ENCODE measurements at regions not wholly inside any gene's neighbourhood (a gene's known extent, or its start where the extent isn't known, plus 50 kb on each side); places are given as distances from the start of the nearest gene placed in this dataset.

- DNase-seq (ENCODE audit: low read depth), result no peak
Measured at GRCh38 chr18:45266023-45266422, 349.3 kb upstream of the SLC14A2 start.

- no peak for DNase-seq (ENCODE audit: low read depth)
Measured at GRCh38 chr18:45267622-45268021, 347.7 kb upstream of the SLC14A2 start.

- no peak for DNase-seq (ENCODE audit: low read depth)
Measured at GRCh38 chr18:45268583-45268982, 346.7 kb upstream of the SLC14A2 start.

GRCh38 chr18:45270289-45270771 lies 344.9 kb upstream of the SLC14A2 start:
- DNase-seq (ENCODE audit: low read depth), result no peak

- no peak for DNase-seq (ENCODE audit: low read depth)
Measured at GRCh38 chr18:45274026-45274425, 341.2 kb upstream of the SLC14A2 start.

- no peak for DNase-seq (ENCODE audit: low read depth)
Measured at GRCh38 chr18:45275367-45276113, 339.7 kb upstream of the SLC14A2 start.

- no peak for DNase-seq (ENCODE audit: low read depth)
Measured at GRCh38 chr18:45276878-45277277, 338.4 kb upstream of the SLC14A2 start.

GRCh38 chr18:45277908-45278307 lies 337.4 kb upstream of the SLC14A2 start:
- no peak for DNase-seq (ENCODE audit: low read depth)

- no peak for DNase-seq (ENCODE audit: low read depth)
Measured at GRCh38 chr18:45280481-45281276, 334.6 kb upstream of the SLC14A2 start.

GRCh38 chr18:45282101-45282812 lies 333.0 kb upstream of the SLC14A2 start:
- no peak for DNase-seq (ENCODE audit: low read depth)

- no peak for DNase-seq (ENCODE audit: low read depth)
Measured at GRCh38 chr18:45284174-45284573, 331.1 kb upstream of the SLC14A2 start.

GRCh38 chr18:45284851-45285250 lies 330.4 kb upstream of the SLC14A2 start:
- no peak for DNase-seq (ENCODE audit: low read depth)

GRCh38 chr18:45285251-45285650 lies 330.0 kb upstream of the SLC14A2 start:
- no peak for DNase-seq (ENCODE audit: low read depth)

GRCh38 chr18:45286431-45286830 lies 328.8 kb upstream of the SLC14A2 start:
- DNase-seq (ENCODE audit: low read depth), result no peak

- no peak for DNase-seq (ENCODE audit: low read depth)
Measured at GRCh38 chr18:45287531-45287930, 327.7 kb upstream of the SLC14A2 start.

GRCh38 chr18:45290364-45290763 lies 324.9 kb upstream of the SLC14A2 start:
- DNase-seq (ENCODE audit: low read depth), result no peak

- no peak for DNase-seq (ENCODE audit: low read depth)
Measured at GRCh38 chr18:45291621-45292615, 323.4 kb upstream of the SLC14A2 start.

GRCh38 chr18:45295388-45295787 lies 319.9 kb upstream of the SLC14A2 start:
- DNase-seq (ENCODE audit: low read depth), result no peak

GRCh38 chr18:45298986-45299385 lies 316.3 kb upstream of the SLC14A2 start:
- DNase-seq (ENCODE audit: low read depth), result no peak

GRCh38 chr18:45303026-45303425 lies 312.2 kb upstream of the SLC14A2 start:
- no peak for DNase-seq (ENCODE audit: low read depth)

GRCh38 chr18:45304558-45304957 lies 310.7 kb upstream of the SLC14A2 start:
- DNase-seq (ENCODE audit: low read depth), result no peak

All from fibroblast of the conjunctiva (primary cell).